ENCODE measurements at regions not wholly inside any gene's neighbourhood (a gene's known extent, or its start where the extent isn't known, plus 50 kb on each side); places are given as distances from the start of the nearest gene placed in this dataset.

GRCh38 chr21:18138507-18138906 lies 106.1 kb upstream of the CHODL start:
- no peak for TF ChIP-seq CTCF (IDR thresholded peaks at IDR 0.05)
- no peak for TF ChIP-seq POLR2A (IDR thresholded peaks at IDR 0.05)

Measured in lower leg skin (tissue), 3 donors.